ENCODE measurements at regions not wholly inside any gene's neighbourhood (a gene's known extent, or its start where the extent isn't known, plus 50 kb on each side); places are given as distances from the start of the nearest gene placed in this dataset.

DNA sequence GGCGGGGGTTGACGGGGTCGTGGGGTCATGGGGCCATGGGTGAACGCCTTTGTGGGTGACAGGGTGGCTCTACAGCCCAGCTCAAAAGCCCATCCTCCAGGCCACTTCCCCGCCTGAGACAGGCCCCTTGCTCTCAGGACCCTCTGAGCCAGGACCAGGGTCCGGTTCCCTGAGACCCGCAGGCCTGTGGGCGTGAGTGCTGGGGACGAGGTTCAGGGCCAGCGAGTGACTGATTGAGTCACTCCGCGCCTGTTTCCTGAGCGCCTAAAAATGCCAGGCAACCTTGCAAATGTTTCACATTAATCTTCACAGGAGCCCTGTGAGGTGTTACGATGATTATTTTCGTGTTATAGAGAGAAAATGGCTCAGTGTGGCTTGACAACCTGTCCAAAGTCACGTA is 97.8 kb downstream of the ZNF674 start:
- no peak for DNase-seq (ENCODE audit: low spot score)

DNA sequence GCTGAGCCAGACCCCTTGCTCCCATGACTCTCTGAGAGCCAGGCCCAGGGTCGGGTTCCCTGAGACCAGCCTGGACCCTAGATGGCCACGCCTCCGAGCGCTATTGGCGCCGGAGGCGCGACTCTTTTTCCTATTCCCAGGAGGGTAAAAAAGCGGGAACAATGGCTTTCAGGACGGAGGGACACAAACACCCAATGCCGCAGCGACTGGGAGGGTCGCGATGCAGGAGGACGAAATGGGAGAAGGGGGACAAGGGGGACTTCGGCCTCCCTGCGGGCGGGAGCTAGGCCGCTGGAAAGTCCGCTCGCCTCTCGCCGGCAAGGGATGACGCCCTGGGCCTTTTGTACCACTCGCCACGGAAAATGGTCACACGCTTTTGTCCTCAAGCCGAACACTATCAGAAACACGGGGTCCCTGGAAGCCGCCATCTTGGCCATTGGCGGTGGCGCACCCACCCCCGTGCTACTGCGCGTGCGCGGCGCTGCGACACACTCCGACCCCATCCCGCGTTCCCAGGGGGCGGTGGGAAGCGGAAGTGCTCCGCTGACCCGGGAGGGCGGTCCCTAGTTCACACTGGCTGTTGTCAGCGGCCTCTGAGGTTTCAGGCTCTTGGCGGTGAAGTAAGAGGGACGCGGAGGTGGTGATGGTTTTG is 98.4 kb downstream of the ZNF674 start:
- peak; percentile 79 for DNase-seq (ENCODE audit: low spot score)

DNA sequence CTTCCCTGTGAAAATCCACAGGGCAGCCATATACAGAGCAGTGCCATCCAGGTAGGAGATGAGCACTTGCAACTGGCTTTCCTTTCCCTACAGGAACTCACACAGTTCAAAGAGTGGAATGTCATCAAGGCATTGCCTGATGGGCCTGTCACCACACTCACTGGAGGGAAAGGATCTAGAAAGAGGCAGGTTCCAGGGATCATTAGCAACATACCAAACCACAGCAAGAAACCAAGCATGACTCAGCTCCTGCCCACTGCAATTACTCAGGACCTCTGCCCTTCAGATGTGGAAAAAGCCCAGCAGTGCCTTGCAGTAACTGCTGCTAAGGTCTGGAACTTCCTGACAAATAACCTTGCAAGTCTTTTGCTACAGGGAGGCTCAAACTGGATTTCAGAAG is 101.2 kb downstream of the ZNF674 start:
- no peak for DNase-seq (ENCODE audit: low spot score)

DNA sequence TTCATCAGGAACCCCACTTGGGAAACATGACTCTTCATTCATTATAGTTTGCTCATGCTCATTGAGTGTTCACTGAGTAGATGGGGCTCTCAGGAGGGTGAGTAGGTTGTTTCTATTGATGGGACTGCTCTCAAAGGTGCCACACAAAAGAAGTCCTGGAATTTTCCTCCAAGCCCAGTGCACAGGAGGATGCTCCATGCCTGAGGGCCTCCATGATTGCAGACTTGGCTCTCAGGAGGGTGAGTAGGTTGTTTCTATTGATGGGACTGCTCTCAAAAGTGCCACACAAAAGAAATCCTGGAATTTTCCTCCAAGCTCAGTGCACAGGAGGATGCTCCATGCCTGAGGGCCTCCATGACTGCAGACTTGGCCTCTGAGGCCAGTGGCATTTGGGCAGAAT is 108.5 kb downstream of the ZNF674 start:
- DNase-seq (ENCODE audit: low spot score) = no peak

DNA sequence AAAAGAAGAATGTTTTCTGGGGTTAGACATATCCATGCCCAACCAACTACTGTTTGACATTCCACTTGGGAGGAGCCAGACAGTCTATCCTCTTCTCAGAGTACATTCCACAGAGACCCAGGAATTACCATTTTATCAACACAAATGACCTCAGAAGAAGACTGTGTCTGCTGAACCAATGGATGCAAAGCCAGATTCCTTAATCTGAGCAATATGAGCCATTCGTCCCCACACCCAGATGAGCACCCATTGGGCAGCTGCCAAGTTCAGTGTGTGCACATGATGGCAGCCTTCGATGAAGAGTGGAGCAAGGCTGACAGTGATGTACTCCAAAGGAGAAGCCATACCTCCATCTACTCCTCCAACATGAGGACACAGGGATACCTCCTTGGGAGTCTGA is 111.3 kb downstream of the ZNF674 start:
- no peak for DNase-seq (ENCODE audit: low spot score)

DNA sequence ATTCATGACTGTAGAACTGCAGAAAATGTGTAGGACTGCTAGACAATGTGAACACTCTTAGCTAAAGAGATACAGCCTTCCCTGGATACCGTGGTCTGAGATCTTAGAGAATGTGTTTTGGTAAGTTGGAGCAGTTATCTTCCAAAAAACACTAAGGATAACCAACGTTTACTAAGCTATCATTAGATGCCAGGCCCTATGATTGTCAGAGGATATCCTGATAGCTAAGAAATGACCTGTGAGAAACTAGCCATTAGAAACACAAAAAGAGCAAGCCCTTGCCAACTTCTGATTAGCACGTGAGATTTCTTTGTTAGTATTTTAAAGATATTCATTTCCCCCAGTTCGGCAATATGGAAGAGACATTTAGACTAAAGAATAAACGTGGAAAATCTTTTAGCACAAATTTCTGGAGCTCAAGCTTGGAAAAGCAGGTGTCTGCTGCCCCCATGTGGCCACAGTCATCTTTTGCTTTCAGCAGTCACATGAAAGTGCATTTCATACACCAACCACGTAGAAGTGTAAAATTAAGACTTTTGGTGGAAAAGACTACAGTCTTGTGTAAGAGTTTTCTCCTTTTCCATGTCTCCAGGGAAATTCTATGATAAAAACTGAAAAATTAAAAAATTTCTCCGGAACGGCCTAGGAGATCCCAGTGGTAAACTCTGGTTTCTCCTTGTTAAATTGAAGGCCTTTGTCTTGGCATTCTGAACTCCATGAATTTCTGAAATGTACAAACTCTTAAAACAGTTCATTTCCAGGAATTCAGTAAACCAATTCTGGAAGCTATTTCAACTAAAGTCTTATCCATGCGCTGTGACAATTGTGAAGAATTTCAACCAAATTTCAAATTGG is 136.4 kb downstream of the ZNF674 start:
- peak; percentile 62 for DNase-seq (ENCODE audit: low spot score)

DNA sequence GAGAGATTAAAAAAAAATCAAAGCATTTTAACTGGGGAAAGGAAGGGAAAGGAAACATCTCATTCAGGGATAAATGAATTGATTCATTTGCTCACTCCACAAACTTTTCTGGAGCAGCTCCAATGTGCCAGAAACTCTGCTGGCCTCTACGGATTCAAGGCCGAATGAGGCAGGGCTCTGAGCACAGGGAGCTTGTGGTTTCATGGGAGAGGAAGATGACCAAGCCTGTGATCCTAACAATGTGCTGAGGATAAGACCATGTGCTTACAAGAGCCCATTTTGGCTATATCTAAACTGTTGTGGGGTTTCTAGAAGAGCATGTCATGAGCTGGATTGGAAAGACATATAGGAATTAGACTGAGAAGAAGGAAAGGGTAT is 137.5 kb downstream of the ZNF674 start:
- DNase-seq (ENCODE audit: low spot score) = no peak

DNA sequence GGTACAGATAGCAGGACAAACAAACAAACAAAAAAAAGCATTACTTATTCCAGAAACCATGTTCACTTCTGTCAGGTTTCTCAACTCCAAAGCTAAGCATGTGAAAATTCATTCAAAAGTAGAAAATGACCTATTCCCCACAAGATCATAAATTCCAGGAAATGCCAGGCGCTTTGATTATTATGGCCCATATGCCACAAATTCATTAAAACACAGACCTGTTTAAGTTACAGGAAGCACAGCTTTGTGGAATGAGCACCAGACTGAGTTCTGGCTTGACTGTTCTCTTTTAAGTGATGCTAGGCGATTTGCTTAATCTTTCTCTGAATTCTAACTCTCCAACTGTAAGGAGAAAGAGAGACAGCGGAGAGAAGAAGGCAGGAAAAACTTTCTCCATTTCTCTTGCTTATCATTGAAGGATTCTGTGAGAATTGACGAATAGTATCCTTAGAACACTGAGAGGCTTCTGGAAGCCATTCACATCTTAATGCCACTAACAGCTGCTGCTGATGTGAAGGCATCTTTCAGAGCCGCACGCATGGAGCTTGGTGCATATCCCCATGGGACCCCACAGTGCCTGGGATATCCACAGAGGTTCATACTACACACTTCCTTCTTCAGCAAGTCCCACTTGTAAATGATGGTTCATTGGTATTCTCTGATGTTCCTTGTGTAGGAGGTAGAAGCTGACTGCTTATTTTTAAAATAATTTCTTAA is 138.0 kb downstream of the ZNF674 start:
- no peak for DNase-seq (ENCODE audit: low spot score)

DNA sequence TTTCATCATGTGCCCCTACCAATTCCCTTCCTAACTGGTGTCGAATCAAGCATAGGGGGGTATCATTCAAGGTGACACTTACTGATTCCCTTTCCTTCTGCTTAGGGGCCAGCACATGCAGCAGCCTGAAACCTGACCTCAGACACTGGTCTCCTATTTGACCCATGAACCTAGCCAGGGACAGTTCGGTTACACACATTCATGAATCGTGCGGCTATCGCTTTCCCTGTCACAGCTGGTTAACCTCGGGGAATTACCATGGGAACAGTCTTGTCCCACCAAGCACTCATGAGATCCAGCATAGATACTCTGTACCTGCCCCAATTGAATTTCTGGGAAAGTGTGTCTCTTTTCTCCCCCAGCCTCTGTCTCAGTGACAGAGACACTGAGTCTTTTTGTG is 140.4 kb downstream of the ZNF674 start:
- no peak for DNase-seq (ENCODE audit: low spot score)

DNA sequence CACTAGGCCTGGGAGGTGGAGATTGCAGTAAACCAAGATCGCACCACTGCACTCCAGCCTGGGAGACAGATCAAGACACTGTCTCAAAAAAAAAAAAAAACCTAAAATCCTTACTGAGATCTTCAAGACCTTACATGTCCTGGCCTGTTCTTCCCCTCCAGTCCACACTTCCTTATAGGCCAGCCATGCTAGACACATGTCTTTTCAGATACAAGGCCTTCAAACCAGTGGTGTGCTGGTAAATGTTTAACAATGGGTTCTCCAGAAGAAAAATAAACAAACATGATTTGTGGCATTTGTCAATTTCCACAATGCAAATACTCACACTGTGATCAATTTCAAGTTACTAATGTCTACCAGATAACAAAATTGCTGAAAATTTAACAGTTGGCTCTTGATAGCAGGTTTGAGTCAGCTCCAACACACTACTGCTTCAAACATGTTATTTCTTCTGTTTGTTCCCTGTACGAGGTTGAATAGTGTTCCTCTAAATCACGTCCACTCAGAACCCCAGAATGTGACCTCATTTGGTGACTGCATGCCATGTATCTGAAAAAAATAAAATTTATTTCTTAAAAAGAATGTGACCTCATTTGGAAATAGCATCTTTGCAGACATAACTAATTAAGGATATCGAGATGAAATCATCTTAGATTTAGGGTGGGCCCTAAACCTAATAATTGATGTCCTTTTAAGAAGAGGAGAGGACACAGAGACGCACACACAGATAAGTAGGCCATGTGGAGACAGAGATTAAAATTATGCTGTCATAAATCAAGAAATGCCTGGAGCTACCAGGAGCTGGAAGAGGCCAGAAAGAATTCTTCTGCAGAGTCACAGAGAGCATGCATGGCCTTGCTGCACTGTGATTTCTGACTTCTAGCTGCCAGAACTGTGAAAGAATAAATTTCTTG is 144.4 kb downstream of the ZNF674 start:
- DNase-seq (ENCODE audit: low spot score) = no peak

DNA sequence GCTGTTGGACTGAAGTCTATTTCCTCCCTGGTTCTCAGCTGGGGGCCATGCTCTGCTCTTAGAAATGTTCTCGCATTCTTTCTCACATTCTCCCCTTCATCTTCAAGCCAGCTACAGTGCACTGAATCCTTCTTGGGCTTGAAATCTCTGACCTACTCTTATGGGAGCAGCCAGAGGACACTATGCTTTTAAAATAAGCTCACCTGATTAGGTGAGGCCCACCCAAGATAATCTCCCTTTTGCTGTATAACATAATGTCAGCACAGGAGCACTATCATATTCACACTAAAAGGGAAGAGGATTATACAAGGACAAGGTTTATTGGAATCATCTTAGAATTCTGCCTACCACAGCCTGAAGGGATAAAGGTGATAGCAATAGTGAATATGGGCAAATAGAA is 146.3 kb downstream of the ZNF674 start:
- DNase-seq (ENCODE audit: low spot score) = no peak

DNA sequence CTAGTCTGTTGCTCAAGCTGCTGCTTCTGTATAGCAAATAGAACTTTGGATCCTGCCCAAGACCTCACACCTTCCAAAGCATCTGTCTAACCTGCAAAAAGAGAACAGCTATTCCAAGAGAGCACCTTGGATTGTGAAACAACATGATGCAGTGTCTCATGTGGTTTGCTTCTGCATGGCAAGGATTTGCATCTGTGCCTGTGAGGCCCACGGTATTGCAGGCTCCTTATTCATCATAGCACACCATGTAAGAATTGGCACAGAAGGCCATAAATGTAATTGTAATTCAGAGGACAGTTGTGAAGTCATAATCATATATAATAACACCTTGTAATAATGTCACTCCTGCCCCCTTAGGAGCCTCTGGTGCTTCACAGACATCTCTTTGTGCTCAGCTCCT is 147.1 kb downstream of the ZNF674 start:
- no peak for DNase-seq (ENCODE audit: low spot score)

DNA sequence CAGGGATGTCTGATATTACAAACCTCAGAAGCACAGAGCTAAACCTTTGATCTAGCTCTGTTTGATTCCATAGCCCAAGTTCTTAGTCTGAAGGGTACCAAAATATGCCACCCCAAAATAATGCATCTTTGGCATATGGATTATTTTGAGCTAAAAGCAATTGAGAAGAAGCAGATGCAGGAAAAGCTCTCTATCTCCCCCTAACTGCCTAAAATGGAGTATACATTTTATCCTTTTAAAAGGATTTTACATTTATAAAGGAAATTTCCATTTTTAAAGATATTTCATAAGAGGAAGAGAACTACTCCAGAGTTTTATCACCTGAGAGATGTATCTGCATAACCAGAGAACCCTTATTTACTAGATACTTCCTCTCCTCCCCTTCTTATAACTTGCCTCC is 158.7 kb downstream of the ZNF674 start:
- DNase-seq (ENCODE audit: low spot score) = no peak

DNA sequence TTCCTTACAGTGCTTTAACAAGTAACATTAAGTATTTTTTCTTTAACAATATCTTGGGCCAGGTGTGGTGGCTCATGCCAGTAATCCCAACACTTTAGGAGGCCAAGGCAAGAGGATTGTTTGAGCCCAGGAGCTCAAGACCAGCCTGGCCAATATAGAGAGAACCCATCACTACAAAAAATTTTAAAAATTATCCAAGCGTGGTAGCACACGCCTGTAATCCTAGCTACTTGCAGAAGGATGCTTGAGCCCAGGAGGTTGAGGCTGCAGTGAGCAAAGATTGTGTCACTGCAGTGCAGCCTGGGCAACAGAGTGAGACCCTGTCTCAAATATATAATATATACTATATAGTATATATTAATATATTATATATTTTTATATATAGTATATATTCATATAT is 162.2 kb downstream of the ZNF674 start:
- DNase-seq (ENCODE audit: low spot score) = no peak

DNA sequence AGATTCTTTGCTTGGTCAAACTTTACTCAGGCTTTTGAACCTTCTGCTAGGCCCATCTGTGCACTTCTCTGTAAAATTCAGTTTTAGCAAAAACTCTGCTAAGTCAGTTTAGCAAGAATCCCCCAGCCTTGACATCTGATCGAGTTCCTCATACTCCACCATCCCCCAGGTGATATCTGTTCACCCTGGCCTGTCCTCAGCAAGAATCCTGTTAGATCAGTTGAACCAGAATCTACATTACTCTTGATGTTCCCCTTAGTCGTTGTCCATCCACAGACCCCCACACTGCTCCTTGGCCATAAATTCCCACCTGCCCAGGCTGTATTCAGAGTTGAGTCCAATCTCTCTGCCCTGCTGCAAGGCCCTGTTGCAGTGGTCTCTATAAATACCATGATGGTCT is 162.6 kb downstream of the ZNF674 start:
- DNase-seq (ENCODE audit: low spot score) = no peak

DNA sequence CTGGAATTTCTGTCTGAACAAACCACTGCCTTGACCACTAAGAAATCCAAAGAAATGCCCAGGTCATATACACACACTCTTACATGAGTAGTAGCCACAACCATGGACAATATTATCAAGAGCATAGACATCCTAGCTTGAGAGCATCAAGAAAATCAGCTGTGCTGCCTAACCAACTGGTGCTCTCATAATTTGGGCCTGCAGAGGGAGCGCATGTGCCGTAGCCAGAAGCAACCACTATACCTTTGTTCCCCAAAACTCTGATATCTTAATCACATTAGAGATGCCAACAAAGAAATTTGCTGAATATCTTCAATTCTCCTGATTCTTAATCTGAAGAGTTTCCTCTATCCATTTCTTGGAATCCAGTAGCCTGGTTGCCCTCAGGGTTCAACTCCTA is 163.6 kb downstream of the ZNF674 start:
- no peak for DNase-seq (ENCODE audit: low spot score)

DNA sequence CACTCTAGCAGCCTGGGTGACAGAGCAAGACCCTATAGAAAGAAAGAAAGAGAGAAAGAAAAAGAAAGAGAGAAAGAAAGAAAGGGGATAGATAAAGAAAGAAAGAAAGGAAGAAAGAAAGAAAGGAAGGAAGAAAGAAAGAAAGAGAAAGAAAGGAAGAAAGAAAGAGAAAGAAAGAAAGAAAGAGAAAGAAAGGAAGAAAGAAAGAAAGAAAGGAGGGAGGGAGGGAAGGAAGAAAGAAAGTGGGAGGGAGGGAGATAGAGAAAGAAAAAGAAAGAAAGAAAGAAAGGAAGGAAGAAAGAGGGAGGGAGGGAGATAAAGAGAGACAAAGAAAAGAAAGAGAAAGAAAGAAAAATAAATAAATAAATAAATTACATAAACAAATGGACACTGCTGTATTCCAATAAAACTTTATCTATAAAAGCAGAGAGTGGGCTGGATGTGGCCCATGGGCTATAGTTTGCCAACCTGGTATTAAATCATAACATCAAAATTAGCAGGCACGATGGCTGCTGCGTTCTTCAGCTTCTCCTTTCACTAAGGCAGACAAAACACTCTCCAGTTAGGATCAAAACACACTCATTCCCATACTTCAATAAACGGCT is 165.0 kb downstream of the ZNF674 start:
- no peak for DNase-seq (ENCODE audit: low spot score)

DNA sequence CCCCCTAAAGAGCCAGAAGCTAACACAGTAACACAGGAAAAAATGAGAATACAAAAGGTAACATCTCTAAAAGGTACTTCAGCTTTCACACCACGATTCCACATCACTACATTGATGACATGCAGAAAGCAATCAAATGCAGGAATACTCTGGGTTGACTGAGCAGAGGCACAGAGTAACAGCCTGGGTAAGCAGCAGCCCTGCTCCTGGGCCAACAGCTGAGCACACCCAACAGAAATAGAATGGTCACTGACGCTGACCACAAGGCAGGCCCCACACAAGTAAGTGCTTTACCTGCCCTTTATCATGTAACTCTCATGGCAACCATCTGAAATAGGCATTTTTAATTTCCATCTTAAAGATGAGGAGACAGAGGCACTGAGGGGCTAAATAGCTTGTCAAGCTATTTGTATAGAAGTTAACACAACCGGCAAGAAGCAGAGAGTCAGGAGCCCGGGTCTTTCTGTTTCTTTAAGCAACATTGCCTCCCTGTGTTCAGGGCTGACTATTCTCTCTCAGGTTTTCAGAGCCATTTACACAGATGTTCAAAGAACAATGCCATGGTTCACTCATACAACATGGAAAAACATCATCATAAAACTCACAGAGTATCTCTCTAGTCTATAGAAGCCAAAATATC is 168.9 kb downstream of the ZNF674 start:
- peak; percentile 13 for DNase-seq (ENCODE audit: low spot score)

DNA sequence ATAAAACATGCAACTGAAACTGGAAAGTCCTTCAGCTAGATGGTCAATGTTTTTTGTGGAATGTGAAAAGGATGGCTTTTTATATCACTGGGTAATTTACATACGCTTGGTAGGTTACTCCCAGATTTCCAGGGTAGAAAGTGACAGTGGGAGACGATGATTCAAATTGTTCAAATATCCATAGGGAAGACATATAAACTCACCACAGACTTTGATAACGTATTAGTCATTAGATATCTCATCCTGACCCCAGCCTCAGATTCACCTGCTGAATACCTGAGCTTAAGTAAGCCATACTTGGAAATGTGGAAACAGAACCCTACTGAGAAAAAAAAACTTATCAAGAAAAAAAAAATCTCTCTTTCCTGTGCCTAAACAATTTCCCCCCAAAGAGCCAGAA is 169.4 kb downstream of the ZNF674 start:
- DNase-seq (ENCODE audit: low spot score) = no peak

DNA sequence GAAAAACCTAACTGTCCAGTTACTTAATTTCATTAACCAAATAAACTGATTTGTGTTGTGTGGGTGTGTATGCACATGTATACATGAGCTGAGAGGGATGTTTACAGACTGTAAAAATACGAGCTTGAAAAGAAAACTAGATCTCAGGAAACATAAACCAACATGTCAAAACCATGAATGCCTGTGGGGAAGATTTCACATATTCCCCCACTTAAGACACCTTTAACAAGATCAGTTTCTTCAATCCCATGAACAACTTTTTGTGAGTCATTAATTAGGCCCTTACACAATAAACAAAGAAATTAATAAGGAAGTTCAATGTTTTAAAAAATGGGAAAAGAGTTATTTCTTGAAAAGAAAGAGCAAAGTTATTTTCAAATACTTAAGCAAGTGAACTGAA is 170.8 kb downstream of the ZNF674 start:
- DNase-seq (ENCODE audit: low spot score) = no peak

DNA sequence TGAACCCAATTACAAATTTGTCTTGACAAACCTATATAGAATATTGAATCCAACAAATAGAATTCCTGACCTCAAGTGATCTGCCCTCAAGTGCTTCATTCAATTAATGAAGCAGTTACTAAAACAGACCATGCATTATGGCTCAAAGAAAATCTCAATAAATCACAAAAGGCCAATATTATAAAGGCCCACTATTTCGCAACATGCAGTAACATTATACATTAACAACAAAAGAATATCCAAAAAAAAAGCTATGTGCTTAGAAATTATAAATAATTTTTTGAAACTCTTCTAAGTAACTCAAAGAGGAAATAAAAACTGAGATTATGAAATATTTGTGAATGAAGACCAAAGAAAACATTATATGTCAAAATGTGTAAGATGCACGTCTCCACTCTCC is 177.7 kb downstream of the ZNF674 start:
- no peak for DNase-seq (ENCODE audit: low spot score)
